HCT116 (cell line): ENCODE measurements at regions not wholly inside any gene's neighbourhood (a gene's known extent, or its start where the extent isn't known, plus 50 kb on each side); places are given as distances from the start of the nearest gene placed in this dataset.

Experiments used
- ATAC-seq: fragments of 200-7000 bp; cut with Tn5 transposase; 2 replicates; pipeline ENCODE4 v1.9.1; 2020; ENCODE audit warnings: mild to moderate bottlenecking, moderate library complexity
- BruUV-seq: library from RNA; stranded (reverse); fragments of 400-500 nt; replicated peaks from 2 replicates; lab custom pipeline; 2021; lab: Mats Ljungman, UMichigan
- CTCF ChIA-PET: fragments of 300-600 bp; sonication (Branson Sonifier 250); formaldehyde crosslinking; loops from one replicate; lab custom pipeline; 2021; ENCODE audit warnings: antibody characterized with exemption; lab: Charles Lee
- POLR2A ChIA-PET: fragments of 300-600, 350-600 bp; sonication (Branson Sonifier 250); formaldehyde crosslinking; loops from one replicate; lab custom pipeline; 2021; ENCODE audit warnings: antibody characterized with exemption; lab: Charles Lee
- RAD21 ChIA-PET, 2 experiments: fragments of 300-600 bp; sonication (Branson Sonifier 250); formaldehyde crosslinking; loops; one replicate each; lab custom pipeline; 2023; ENCODE audit warnings: low total read pairs in 2 of 2; ENCODE audit not compliant: uncharacterized antibody in 2 of 2, unreplicated experiment in 2 of 2, low non-redundant PET in 1 of 2; lab: Charles Lee
- DNase-seq: peaks from one replicate; pipeline ENCODE4 v3.0.0-alpha.2; 2010; ENCODE audit warnings: low read depth, low spot score
- H2AFZ ChIP-seq: fragments of 200-600 bp; shearing (Covaris generic), sonication (generic); 2 replicates; pipeline ENCODE4 v1.6.1; 2017; ENCODE audit warnings: low read depth, mixed run types, mixed read lengths, antibody characterized with exemption, low read length; ENCODE audit not compliant: poor library complexity, severe bottlenecking
- H3K27ac ChIP-seq: 2 replicates; pipeline ENCODE4 v1.5.1; 2012; ENCODE audit warnings: low read depth, low read length
- H3K27me3 ChIP-seq: fragments of 200-600 bp; sonication (generic); 2 replicates; pipeline ENCODE4 v1.6.1; 2016; ENCODE audit warnings: mixed run types, low read length, mixed read lengths; ENCODE audit not compliant: insufficient read depth
- H3K36me3 ChIP-seq, 2 experiments: fragments of 200-500 bp in 1 of 2; fragments of 200-600 bp in 1 of 2; sonication (Bioruptor generic) in 1 of 2; sonication (generic) in 1 of 2; 2 replicates each; pipeline versions ENCODE4 v1.5.1 to v1.6.1; 2014 to 2016; ENCODE audit warnings: low read length in 2 of 2, inconsistent platforms in 1 of 2, mixed read lengths in 1 of 2, mixed run types in 1 of 2; ENCODE audit not compliant: insufficient read depth in 2 of 2, control insufficient read depth in 1 of 2
- H3K4me1 ChIP-seq, 2 experiments: fragments of 200-600 bp in 1 of 2; sonication (generic) in 1 of 2; 2 replicates each; pipeline versions ENCODE4 v1.5.1 to v1.6.1; 2012 to 2017; ENCODE audit warnings: low read length in 2 of 2, inconsistent platforms in 1 of 2, mild to moderate bottlenecking in 1 of 2, mixed read lengths in 1 of 2, mixed run types in 1 of 2, moderate library complexity in 1 of 2; ENCODE audit not compliant: insufficient read depth in 2 of 2, control insufficient read depth in 1 of 2
- H3K4me2 ChIP-seq: fragments of 200-600 bp; sonication (generic); 2 replicates; pipeline ENCODE4 v1.6.1; 2017; ENCODE audit warnings: mixed run types, low read length, mixed read lengths
- H3K4me3 ChIP-seq, 2 experiments: fragments of 200-600 bp in 1 of 2; sonication (generic) in 1 of 2; replicated peaks in 1 of 2; 2 replicates each; pipeline ENCODE4 v1.5.1; 2011 to 2016; ENCODE audit warnings: low read length in 2 of 2, control low read depth in 1 of 2, low read depth in 1 of 2, mild to moderate bottlenecking in 1 of 2, mixed read lengths in 1 of 2, mixed run types in 1 of 2
- H3K79me2 ChIP-seq: fragments of 200-600 bp; sonication (generic); 2 replicates; pipeline ENCODE4 v1.6.1; 2017; ENCODE audit warnings: mild to moderate bottlenecking, mixed run types, low read length, moderate library complexity, mixed read lengths; ENCODE audit not compliant: insufficient read depth
- H3K9ac ChIP-seq: fragments of 200-600 bp; sonication (generic); 2 replicates; pipeline ENCODE4 v1.6.1; 2016; ENCODE audit warnings: low read length, mixed read lengths
- H3K9me2 ChIP-seq: fragments of 200-600 bp; sonication (generic), shearing (Covaris generic); 2 replicates; pipeline ENCODE4 v1.6.1; 2017; ENCODE audit warnings: mixed run types, mild to moderate bottlenecking, moderate library complexity; ENCODE audit not compliant: insufficient read depth
- H3K9me3 ChIP-seq, 2 experiments: fragments of 200-500 bp in 1 of 2; fragments of 200-600 bp in 1 of 2; sonication (Bioruptor generic) in 1 of 2; sonication (generic) in 1 of 2; 2 replicates each; pipeline ENCODE4 v1.6.1; 2014 to 2017; ENCODE audit warnings: low read length in 2 of 2, mixed read lengths in 2 of 2, inconsistent platforms in 1 of 2, low read depth in 1 of 2, mild to moderate bottlenecking in 1 of 2, mixed run types in 1 of 2, moderate library complexity in 1 of 2; ENCODE audit not compliant: control insufficient read depth in 1 of 2, insufficient read depth in 1 of 2
- H4K20me1 ChIP-seq: fragments of 200-600 bp; sonication (generic), shearing (Covaris generic); 2 replicates; pipeline ENCODE4 v1.6.1; 2017; ENCODE audit warnings: mixed run types, mild to moderate bottlenecking, moderate library complexity; ENCODE audit not compliant: insufficient read depth
- ATF3 ChIP-seq: IDR thresholded peaks from 2 replicates; pipeline ENCODE4 v1.6.1; 2012
- CBX3 ChIP-seq: IDR thresholded peaks from 2 replicates; pipeline ENCODE4 v1.6.1; 2012; ENCODE audit warnings: low read depth
- EGR1 ChIP-seq: IDR thresholded peaks from 2 replicates; pipeline ENCODE4 v1.6.1; 2012; ENCODE audit warnings: low read depth
- EZH2phosphoT487 ChIP-seq: fragments of 200-600 bp; IDR thresholded peaks from 2 replicates; pipeline ENCODE4 v1.6.1; 2018; ENCODE audit warnings: antibody characterized with exemption, borderline replicate concordance
- FOSL1 ChIP-seq: IDR thresholded peaks from 2 replicates; pipeline ENCODE4 v1.6.1; 2012; ENCODE audit warnings: low read depth
- RAD21 ChIP-seq: IDR thresholded peaks from 2 replicates; pipeline ENCODE4 v1.6.1; 2012; ENCODE audit warnings: low read depth, mild to moderate bottlenecking
- SIN3A ChIP-seq: IDR thresholded peaks from 2 replicates; pipeline ENCODE4 v1.6.1; 2012; ENCODE audit warnings: low read depth
- ZFX ChIP-seq: fragments of 450-650 bp; IDR thresholded peaks from 2 replicates; pipeline ENCODE4 v1.6.1; 2017
- intact Hi-C: fragments of 100-400 bp; cut with micrococcal nuclease; formaldehyde crosslinking; loops from 2 replicates; pipeline ENCODE4 v1.10.0; 2022
- TF ChIP-seq, protein P1 (sequence below): IDR thresholded peaks from 2 replicates; pipeline ENCODE4 v1.6.1; 2012
- TF ChIP-seq, protein P2 (sequence below): IDR thresholded peaks from 2 replicates; pipeline ENCODE4 v1.6.1; 2011; ENCODE audit warnings: mild to moderate bottlenecking, low read length, moderate library complexity; ENCODE audit not compliant: insufficient replicate concordance; ENCODE audit errors: extremely low read depth
- TF ChIP-seq, protein P3 (sequence below): IDR thresholded peaks from 2 replicates; pipeline ENCODE4 v1.6.1; 2012; ENCODE audit warnings: low read depth

GRCh38 chr2:198478361-198478760, 674.0 kb downstream of the PLCL1 start:
- Histone ChIP-seq H3K27ac (no peak overlapping the region), H3K4me1 (no peaks in the 10 kb centered on the region), H3K9me2 (no peaks in the 10 kb centered on the region), H3K27me3 (no peaks in the 10 kb centered on the region), H3K36me3 (no peaks in the 10 kb centered on the region), H3K9ac (no peak overlapping the region), H3K4me2 (no peak overlapping the region), H4K20me1 (no peaks in the 10 kb centered on the region), H3K4me3 (no peak overlapping the region), H3K79me2 (no peaks in the 10 kb centered on the region), H2AFZ (no peak overlapping the region), H3K9me3 (no peaks in the 10 kb centered on the region)
- TF ChIP-seq SIN3A (no peak), EZH2phosphoT487 (no peak), EGR1 (no peak)
- TF ChIP-seq, protein P1, sequence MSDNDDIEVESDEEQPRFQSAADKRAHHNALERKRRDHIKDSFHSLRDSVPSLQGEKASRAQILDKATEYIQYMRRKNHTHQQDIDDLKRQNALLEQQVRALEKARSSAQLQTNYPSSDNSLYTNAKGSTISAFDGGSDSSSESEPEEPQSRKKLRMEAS, result no peak
- no TSS peak for BruUV-seq
- ATAC-seq (no peak), DNase-seq (no peak)
- intact Hi-C loops, result no loop called here
- POLR2A ChIA-PET, result no interaction called here
- CTCF ChIA-PET, result no interaction called here
- RAD21 ChIA-PET, result no interaction called here

- BruUV-seq, result no TSS peak
- Histone ChIP-seq H4K20me1 (no peaks in the 10 kb centered on the region), H3K9me2 (no peaks in the 10 kb centered on the region), H3K4me2 (no peak overlapping the region), H3K27me3 (no peaks in the 10 kb centered on the region), H3K9me3 (no peaks in the 10 kb centered on the region), H3K4me1 (no peaks in the 10 kb centered on the region), H2AFZ (no peak overlapping the region), H3K9ac (no peak overlapping the region), H3K36me3 (no peaks in the 10 kb centered on the region), H3K27ac (no peak overlapping the region), H3K4me3 (no peak overlapping the region), H3K79me2 (no peaks in the 10 kb centered on the region)
- ChIA-PET CTCF (no interaction called here), RAD21 (no interaction called here), POLR2A (no interaction called here)
- TF ChIP-seq, protein P1, result no peak
- TF ChIP-seq, protein P2, sequence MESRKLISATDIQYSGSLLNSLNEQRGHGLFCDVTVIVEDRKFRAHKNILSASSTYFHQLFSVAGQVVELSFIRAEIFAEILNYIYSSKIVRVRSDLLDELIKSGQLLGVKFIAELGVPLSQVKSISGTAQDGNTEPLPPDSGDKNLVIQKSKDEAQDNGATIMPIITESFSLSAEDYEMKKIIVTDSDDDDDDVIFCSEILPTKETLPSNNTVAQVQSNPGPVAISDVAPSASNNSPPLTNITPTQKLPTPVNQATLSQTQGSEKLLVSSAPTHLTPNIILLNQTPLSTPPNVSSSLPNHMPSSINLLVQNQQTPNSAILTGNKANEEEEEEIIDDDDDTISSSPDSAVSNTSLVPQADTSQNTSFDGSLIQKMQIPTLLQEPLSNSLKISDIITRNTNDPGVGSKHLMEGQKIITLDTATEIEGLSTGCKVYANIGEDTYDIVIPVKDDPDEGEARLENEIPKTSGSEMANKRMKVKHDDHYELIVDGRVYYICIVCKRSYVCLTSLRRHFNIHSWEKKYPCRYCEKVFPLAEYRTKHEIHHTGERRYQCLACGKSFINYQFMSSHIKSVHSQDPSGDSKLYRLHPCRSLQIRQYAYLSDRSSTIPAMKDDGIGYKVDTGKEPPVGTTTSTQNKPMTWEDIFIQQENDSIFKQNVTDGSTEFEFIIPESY, result no peak
- TF ChIP-seq RAD21 (no peak), ATF3 (no peak), ZFX (no peak), FOSL1 (no peak), CBX3 (no peak)
- TF ChIP-seq, protein P3, sequence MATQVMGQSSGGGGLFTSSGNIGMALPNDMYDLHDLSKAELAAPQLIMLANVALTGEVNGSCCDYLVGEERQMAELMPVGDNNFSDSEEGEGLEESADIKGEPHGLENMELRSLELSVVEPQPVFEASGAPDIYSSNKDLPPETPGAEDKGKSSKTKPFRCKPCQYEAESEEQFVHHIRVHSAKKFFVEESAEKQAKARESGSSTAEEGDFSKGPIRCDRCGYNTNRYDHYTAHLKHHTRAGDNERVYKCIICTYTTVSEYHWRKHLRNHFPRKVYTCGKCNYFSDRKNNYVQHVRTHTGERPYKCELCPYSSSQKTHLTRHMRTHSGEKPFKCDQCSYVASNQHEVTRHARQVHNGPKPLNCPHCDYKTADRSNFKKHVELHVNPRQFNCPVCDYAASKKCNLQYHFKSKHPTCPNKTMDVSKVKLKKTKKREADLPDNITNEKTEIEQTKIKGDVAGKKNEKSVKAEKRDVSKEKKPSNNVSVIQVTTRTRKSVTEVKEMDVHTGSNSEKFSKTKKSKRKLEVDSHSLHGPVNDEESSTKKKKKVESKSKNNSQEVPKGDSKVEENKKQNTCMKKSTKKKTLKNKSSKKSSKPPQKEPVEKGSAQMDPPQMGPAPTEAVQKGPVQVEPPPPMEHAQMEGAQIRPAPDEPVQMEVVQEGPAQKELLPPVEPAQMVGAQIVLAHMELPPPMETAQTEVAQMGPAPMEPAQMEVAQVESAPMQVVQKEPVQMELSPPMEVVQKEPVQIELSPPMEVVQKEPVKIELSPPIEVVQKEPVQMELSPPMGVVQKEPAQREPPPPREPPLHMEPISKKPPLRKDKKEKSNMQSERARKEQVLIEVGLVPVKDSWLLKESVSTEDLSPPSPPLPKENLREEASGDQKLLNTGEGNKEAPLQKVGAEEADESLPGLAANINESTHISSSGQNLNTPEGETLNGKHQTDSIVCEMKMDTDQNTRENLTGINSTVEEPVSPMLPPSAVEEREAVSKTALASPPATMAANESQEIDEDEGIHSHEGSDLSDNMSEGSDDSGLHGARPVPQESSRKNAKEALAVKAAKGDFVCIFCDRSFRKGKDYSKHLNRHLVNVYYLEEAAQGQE, result no peak
- ATAC-seq (no peak), DNase-seq (no peak)
- intact Hi-C loops, result no loop called here
Measured at GRCh38 chr2:198476007-198476406, 671.6 kb downstream of the PLCL1 start.
